H9 (cell line): ENCODE measurements at regions not wholly inside any gene's neighbourhood (a gene's known extent, or its start where the extent isn't known, plus 50 kb on each side); places are given as distances from the start of the nearest gene placed in this dataset.

Source experiments
- DNase-seq: peaks from one replicate; pipeline ENCODE4 v3.0.0-alpha.2; 2017
- H2AFZ ChIP-seq: one replicate; pipeline ENCODE4 v1.6.1; 2013; ENCODE audit warnings: mild to moderate bottlenecking, low read length, control low read depth, moderate library complexity
- H2AK5ac ChIP-seq: 2 replicates; pipeline ENCODE4 v1.6.1; 2013; ENCODE audit warnings: low read length, control low read depth, mixed read lengths; ENCODE audit not compliant: insufficient read length
- H2BK120ac ChIP-seq: one replicate; pipeline ENCODE4 v1.6.1; 2013; ENCODE audit warnings: low read depth, mild to moderate bottlenecking, low read length, control low read depth, inconsistent platforms; ENCODE audit not compliant: poor library complexity, severe bottlenecking
- H2BK12ac ChIP-seq: 2 replicates; pipeline ENCODE4 v1.6.1; 2013; ENCODE audit warnings: low read length, control low read depth, mixed read lengths, low read depth; ENCODE audit not compliant: insufficient read length
- H2BK15ac ChIP-seq: 2 replicates; pipeline ENCODE4 v1.6.1; 2013; ENCODE audit warnings: low read depth, low read length, control low read depth
- H2BK20ac ChIP-seq: one replicate; pipeline ENCODE4 v1.6.1; 2013; ENCODE audit warnings: low read depth, mild to moderate bottlenecking, low read length, control low read depth, inconsistent platforms; ENCODE audit not compliant: poor library complexity, severe bottlenecking
- H2BK5ac ChIP-seq: 2 replicates; pipeline ENCODE4 v1.6.1; 2013; ENCODE audit warnings: low read length, control low read depth, mixed read lengths; ENCODE audit not compliant: insufficient read length
- H3K14ac ChIP-seq: 2 replicates; pipeline ENCODE4 v1.6.1; 2013; ENCODE audit warnings: low read length, control low read depth; ENCODE audit not compliant: insufficient read depth
- H3K18ac ChIP-seq: 2 replicates; pipeline ENCODE4 v1.6.1; 2013; ENCODE audit warnings: low read depth, mild to moderate bottlenecking, mixed read lengths, low read length, control low read depth; ENCODE audit not compliant: insufficient read length
- H3K23ac ChIP-seq: 2 replicates; pipeline ENCODE4 v1.6.1; 2013; ENCODE audit warnings: low read length, control low read depth, mixed read lengths, low read depth; ENCODE audit not compliant: insufficient read length
- H3K23me2 ChIP-seq: 2 replicates; pipeline ENCODE4 v1.6.1; 2013; ENCODE audit warnings: low read depth, mild to moderate bottlenecking, mixed read lengths, low read length, control low read depth; ENCODE audit not compliant: insufficient read length, poor library complexity, severe bottlenecking
- H3K27ac ChIP-seq: 2 replicates; pipeline ENCODE4 v1.5.1; 2013; ENCODE audit warnings: low read length, control low read depth, mixed read lengths, low read depth; ENCODE audit not compliant: insufficient read length
- H3K27me3 ChIP-seq: 2 replicates; pipeline ENCODE4 v1.6.1; 2013; ENCODE audit warnings: low read length, control low read depth, inconsistent platforms; ENCODE audit not compliant: insufficient read depth
- H3K4ac ChIP-seq: 2 replicates; pipeline ENCODE4 v1.6.1; 2013; ENCODE audit warnings: low read depth, mild to moderate bottlenecking, control low read depth, inconsistent platforms, low read length, moderate library complexity
- H3K4me1 ChIP-seq: 2 replicates; pipeline ENCODE4 v1.6.1; 2013; ENCODE audit warnings: low read length, control low read depth, inconsistent platforms; ENCODE audit not compliant: insufficient read depth
- H3K4me2 ChIP-seq: 2 replicates; pipeline ENCODE4 v1.6.1; 2013; ENCODE audit warnings: low read length, control low read depth, mixed read lengths; ENCODE audit not compliant: insufficient read length, insufficient read depth
- H3K56ac ChIP-seq: 2 replicates; pipeline ENCODE4 v1.6.1; 2013; ENCODE audit warnings: low read depth, mild to moderate bottlenecking, mixed read lengths, low read length, control low read depth; ENCODE audit not compliant: insufficient read length
- H3K79me1 ChIP-seq: 2 replicates; pipeline ENCODE4 v1.6.1; 2013; ENCODE audit warnings: low read depth, mild to moderate bottlenecking, moderate library complexity, low read length, control low read depth, inconsistent platforms; ENCODE audit not compliant: insufficient read depth, poor library complexity, severe bottlenecking
- H3K79me2 ChIP-seq: 2 replicates; pipeline ENCODE4 v1.6.1; 2013; ENCODE audit warnings: low read length, control low read depth, inconsistent platforms; ENCODE audit not compliant: insufficient read depth
- H3K9ac ChIP-seq: 2 replicates; pipeline ENCODE4 v1.6.1; 2013; ENCODE audit warnings: low read length, control low read depth, mixed read lengths; ENCODE audit not compliant: insufficient read length; ENCODE audit errors: extremely low read depth
- H3K9me3 ChIP-seq: one replicate; pipeline ENCODE4 v1.6.1; 2013; ENCODE audit warnings: low read depth, low read length, inconsistent platforms; ENCODE audit not compliant: control insufficient read depth
- H3T11ph ChIP-seq: one replicate; pipeline ENCODE4 v1.6.1; 2013; ENCODE audit warnings: mild to moderate bottlenecking, low read length, control low read depth, inconsistent platforms
- H4K20me1 ChIP-seq: one replicate; pipeline ENCODE4 v1.6.1; 2013; ENCODE audit not compliant: control insufficient read depth, insufficient read length, insufficient read depth
- H4K5ac ChIP-seq: 2 replicates; pipeline ENCODE4 v1.6.1; 2013; ENCODE audit warnings: low read depth, mild to moderate bottlenecking, mixed read lengths, low read length, control low read depth; ENCODE audit not compliant: insufficient read length
- H4K8ac ChIP-seq: replicated peaks from 2 replicates; pipeline ENCODE4 v1.6.1; 2013; ENCODE audit warnings: low read length, control low read depth, mixed read lengths, low read depth; ENCODE audit not compliant: insufficient read length
- H4K91ac ChIP-seq: 2 replicates; pipeline ENCODE4 v1.6.1; 2013; ENCODE audit warnings: low read depth, mild to moderate bottlenecking, moderate library complexity, mixed read lengths, low read length, control low read depth; ENCODE audit not compliant: insufficient read length
- H3K27ac Mint-ChIP-seq, 3 experiments: 2 replicates in 2 of 3; 3 replicates in 1 of 3; pipeline ENCODE4 v1.8.0; 2020 to 2021; ENCODE audit warnings: mixed read lengths in 3 of 3, mild to moderate bottlenecking in 1 of 3, moderate library complexity in 1 of 3
- H3K27me3 Mint-ChIP-seq: 2 replicates; pipeline ENCODE4 v1.8.0; 2021; ENCODE audit warnings: low read depth, mild to moderate bottlenecking, moderate library complexity, mixed read lengths
- H3K36me3 Mint-ChIP-seq, 3 experiments: 2 replicates in 2 of 3; 3 replicates in 1 of 3; pipeline ENCODE4 v1.8.0; 2020 to 2021; ENCODE audit warnings: low read depth in 3 of 3, mixed read lengths in 3 of 3; ENCODE audit not compliant: insufficient read depth in 1 of 3
- H3K4me1 Mint-ChIP-seq, 2 experiments: 2 replicates each; pipeline ENCODE4 v1.8.0; 2020; ENCODE audit warnings: mixed read lengths in 2 of 2
- H3K4me3 Mint-ChIP-seq, 2 experiments: 2 replicates in 1 of 2; 3 replicates in 1 of 2; pipeline ENCODE4 v1.8.0; 2020 to 2021; ENCODE audit warnings: mild to moderate bottlenecking in 2 of 2, mixed read lengths in 2 of 2, moderate library complexity in 1 of 2
- H3K9me3 Mint-ChIP-seq, 2 experiments: 2 replicates in 1 of 2; 3 replicates in 1 of 2; pipeline ENCODE4 v1.8.0; 2020; ENCODE audit warnings: mild to moderate bottlenecking in 2 of 2, mixed read lengths in 2 of 2, moderate library complexity in 1 of 2
- WGBS: extraction: QIAGEN DNeasy Blood & Tissue Kit; methylation state at CpG from one replicate; pipeline ENCODE4 v1.1.7; 2013; ENCODE audit warnings: missing lambda C conversion rate, low lambda C conversion rate, mixed read lengths; ENCODE audit not compliant: insufficient read length; ENCODE audit errors: extremely low coverage; 5-methylcytosine and 5-hydroxymethylcytosine counted together
- TF ChIP-seq, protein P1 (sequence below): fragments of 200-600 bp; sonication (generic); conservative IDR thresholded peaks from 3 replicates; pipeline ENCODE4 v1.8.0; 2021; ENCODE audit warnings: antibody characterized with exemption, mild to moderate bottlenecking

DNA sequence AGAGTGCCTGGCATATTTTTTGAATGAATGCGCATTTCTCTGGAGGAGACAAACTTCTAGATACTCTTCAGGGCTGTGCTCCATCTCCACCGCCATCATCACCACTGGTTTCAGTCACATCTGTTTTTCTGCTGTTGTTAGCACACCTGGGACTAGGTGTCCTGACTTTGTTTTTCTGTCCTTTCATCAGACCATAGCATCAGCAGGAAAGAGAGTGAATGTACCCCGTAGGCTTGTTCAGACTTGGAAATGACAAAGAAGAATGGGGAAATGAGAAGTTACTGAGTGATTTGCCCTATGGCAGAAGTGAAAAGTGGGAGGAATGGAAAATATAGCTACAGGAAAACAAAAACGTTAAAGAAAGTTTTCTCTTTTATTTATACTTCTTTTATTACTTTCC lies 965.2 kb upstream of the FANCL start:
- Histone ChIP-seq H3K14ac (no peak overlapping the region), H3K4me1 (no peaks in the 10 kb centered on the region), H3K56ac (no peak overlapping the region), H2AFZ (no peak overlapping the region), H3K4me2 (no peak overlapping the region), H4K5ac (no peak overlapping the region), H2BK5ac (no peak overlapping the region), H2AK5ac (no peak overlapping the region), H3K23ac (no peak overlapping the region), H3T11ph (no peak overlapping the region), H2BK120ac (no peak overlapping the region), H3K79me2 (no peaks in the 10 kb centered on the region), H3K4ac (no peak overlapping the region), H3K27ac (no peak overlapping the region), H3K9me3 (no peaks in the 10 kb centered on the region), H3K79me1 (no peaks in the 10 kb centered on the region), H4K8ac (no peak overlapping the region), H3K18ac (no peak overlapping the region), H2BK20ac (no peak overlapping the region), H3K9ac (no peak overlapping the region), H4K91ac (no peak overlapping the region), H2BK15ac (no peak overlapping the region), H3K23me2 (no peaks in the 10 kb centered on the region), H2BK12ac (no peak overlapping the region), H3K27me3 (no peaks in the 10 kb centered on the region), H4K20me1 (no peaks in the 10 kb centered on the region)
- TF ChIP-seq, protein P1, sequence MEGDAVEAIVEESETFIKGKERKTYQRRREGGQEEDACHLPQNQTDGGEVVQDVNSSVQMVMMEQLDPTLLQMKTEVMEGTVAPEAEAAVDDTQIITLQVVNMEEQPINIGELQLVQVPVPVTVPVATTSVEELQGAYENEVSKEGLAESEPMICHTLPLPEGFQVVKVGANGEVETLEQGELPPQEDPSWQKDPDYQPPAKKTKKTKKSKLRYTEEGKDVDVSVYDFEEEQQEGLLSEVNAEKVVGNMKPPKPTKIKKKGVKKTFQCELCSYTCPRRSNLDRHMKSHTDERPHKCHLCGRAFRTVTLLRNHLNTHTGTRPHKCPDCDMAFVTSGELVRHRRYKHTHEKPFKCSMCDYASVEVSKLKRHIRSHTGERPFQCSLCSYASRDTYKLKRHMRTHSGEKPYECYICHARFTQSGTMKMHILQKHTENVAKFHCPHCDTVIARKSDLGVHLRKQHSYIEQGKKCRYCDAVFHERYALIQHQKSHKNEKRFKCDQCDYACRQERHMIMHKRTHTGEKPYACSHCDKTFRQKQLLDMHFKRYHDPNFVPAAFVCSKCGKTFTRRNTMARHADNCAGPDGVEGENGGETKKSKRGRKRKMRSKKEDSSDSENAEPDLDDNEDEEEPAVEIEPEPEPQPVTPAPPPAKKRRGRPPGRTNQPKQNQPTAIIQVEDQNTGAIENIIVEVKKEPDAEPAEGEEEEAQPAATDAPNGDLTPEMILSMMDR, result no peak
- Mint-ChIP-seq H3K36me3 (no peaks in the 10 kb centered on the region), H3K4me1 (peaks cover 5 to 6% of the 10 kb centered on the region in 2 experiments), H3K27me3 (no peaks in the 10 kb centered on the region), H3K9me3 (0 out of 5 replicates have a peak, but pooled peaks cover 0 to 2% of the 10 kb centered on the region in 2 experiments), H3K27ac (no peak overlapping the region), H3K4me3 (no peak overlapping the region)
- no peak for DNase-seq
- no CpG with 5 or more reads among the region's 4 CpGs for WGBS
